WTC11 (cell line): ENCODE measurements at regions not wholly inside any gene's neighbourhood (a gene's known extent, or its start where the extent isn't known, plus 50 kb on each side); places are given as distances from the start of the nearest gene placed in this dataset.

Experiments used
- ATAC-seq: fragments of 200-7000 bp; cut with Tn5 transposase; 2 replicates; pipeline ENCODE4 v1.10.0; 2021; ENCODE audit warnings: mild to moderate bottlenecking, moderate library complexity
- CTCF ChIA-PET: fragments of 300-600 bp; sonication (Branson Sonifier 250); formaldehyde crosslinking; loops from one replicate; lab custom pipeline; 2021; ENCODE audit warnings: antibody characterized with exemption; lab: Charles Lee
- POLR2A ChIA-PET: fragments of 350-600 bp; sonication (Branson Sonifier 250); formaldehyde crosslinking; loops from one replicate; lab custom pipeline; 2021; ENCODE audit warnings: antibody characterized with exemption; lab: Charles Lee
- DNase-seq: peaks from one replicate; pipeline ENCODE4 v3.0.0; 2021; ENCODE audit warnings: low spot score
- H3K27ac Mint-ChIP-seq: 2 replicates; pipeline ENCODE4 v1.8.0; 2021; ENCODE audit warnings: mixed read lengths
- H3K27me3 Mint-ChIP-seq: 2 replicates; pipeline ENCODE4 v1.8.0; 2021; ENCODE audit warnings: low read depth, mild to moderate bottlenecking, moderate library complexity, mixed read lengths
- H3K36me3 Mint-ChIP-seq: 2 replicates; pipeline ENCODE4 v1.8.0; 2021; ENCODE audit warnings: mixed read lengths
- H3K4me1 Mint-ChIP-seq: 2 replicates; pipeline ENCODE4 v1.8.0; 2022; ENCODE audit warnings: mixed read lengths
- H3K4me3 Mint-ChIP-seq: 2 replicates; pipeline ENCODE4 v1.8.0; 2021; ENCODE audit warnings: mild to moderate bottlenecking, moderate library complexity, mixed read lengths
- H3K9me3 Mint-ChIP-seq: 2 replicates; pipeline ENCODE4 v1.8.0; 2021; ENCODE audit warnings: mixed read lengths
- ETV6 ChIP-seq: sonication (generic); formaldehyde crosslinking; IDR thresholded peaks from 2 replicates; pipeline ENCODE4 v1.8.1; 2022; ENCODE audit warnings: mild to moderate bottlenecking, missing genetic modification reagents
- KAT7 ChIP-seq: sonication (generic); formaldehyde crosslinking; IDR thresholded peaks from 2 replicates; pipeline ENCODE4 v1.8.1; 2023; ENCODE audit warnings: missing genetic modification reagents, mild to moderate bottlenecking, borderline replicate concordance
- NFE2L1 ChIP-seq: sonication (generic); formaldehyde crosslinking; IDR thresholded peaks from 2 replicates; pipeline ENCODE4 v1.8.1; 2023; ENCODE audit warnings: missing genetic modification reagents
- PRRX2 ChIP-seq: fragments of 250-450 bp; sonication (Bioruptor Pico); IDR thresholded peaks from 2 replicates; pipeline ENCODE4 v1.8.0; 2021; ENCODE audit warnings: mild to moderate bottlenecking
- RORB ChIP-seq: fragments of 250-450 bp; sonication (Bioruptor Pico); IDR thresholded peaks from 2 replicates; pipeline ENCODE4 v1.9.0; 2021; ENCODE audit warnings: mild to moderate bottlenecking
- SMAD4 ChIP-seq: sonication (generic); formaldehyde crosslinking; IDR thresholded peaks from 2 replicates; pipeline ENCODE4 v1.8.0; 2022; ENCODE audit warnings: mild to moderate bottlenecking, missing genetic modification reagents
- SOX15 ChIP-seq: fragments of 250-450 bp; sonication (Bioruptor Pico); IDR thresholded peaks from 2 replicates; pipeline ENCODE4 v1.9.0; 2021; ENCODE audit warnings: mild to moderate bottlenecking
- SP1 ChIP-seq: sonication (generic); formaldehyde crosslinking; conservative IDR thresholded peaks from 2 replicates; pipeline ENCODE4 v1.8.1; 2022; ENCODE audit warnings: missing genetic modification reagents
- TEAD1 ChIP-seq: sonication (generic); formaldehyde crosslinking; IDR thresholded peaks from 2 replicates; pipeline ENCODE4 v1.8.0; 2022; ENCODE audit warnings: mild to moderate bottlenecking, missing genetic modification reagents
- TP53 ChIP-seq: sonication (generic); formaldehyde crosslinking; IDR thresholded peaks from 2 replicates; pipeline ENCODE4 v1.8.1; 2023; ENCODE audit warnings: mild to moderate bottlenecking, missing genetic modification reagents
- TF ChIP-seq, protein P1 (sequence below): fragments of 250-450 bp; sonication (Bioruptor Pico); conservative IDR thresholded peaks from 2 replicates; pipeline ENCODE4 v1.9.0; 2021; ENCODE audit warnings: mild to moderate bottlenecking
- TF ChIP-seq, protein P2 (sequence below): fragments of 250-450 bp; sonication (Bioruptor Pico); IDR thresholded peaks from 2 replicates; pipeline ENCODE4 v1.8.0; 2021; ENCODE audit warnings: mild to moderate bottlenecking
- TF ChIP-seq, protein P3 (sequence below): sonication (generic); formaldehyde crosslinking; IDR thresholded peaks from 2 replicates; pipeline ENCODE4 v1.8.1; 2023; ENCODE audit warnings: mild to moderate bottlenecking, missing genetic modification reagents
- TF ChIP-seq, protein P4 (sequence below): fragments of 250-450 bp; sonication (Bioruptor Pico); IDR thresholded peaks from 2 replicates; pipeline ENCODE4 v1.9.0; 2021; ENCODE audit warnings: moderate library complexity, mild to moderate bottlenecking, inconsistent platforms, borderline replicate concordance
- TF ChIP-seq, protein P5 (sequence below): sonication (generic); formaldehyde crosslinking; IDR thresholded peaks from 2 replicates; pipeline ENCODE4 v1.8.1; 2022; ENCODE audit warnings: mild to moderate bottlenecking, moderate library complexity, missing genetic modification reagents
- TF ChIP-seq, protein P6 (sequence below): sonication (generic); formaldehyde crosslinking; conservative IDR thresholded peaks from 2 replicates; pipeline ENCODE4 v1.8.1; 2022; ENCODE audit warnings: mild to moderate bottlenecking, missing genetic modification reagents
- TF ChIP-seq, protein P7 (sequence below): sonication (generic); formaldehyde crosslinking; IDR thresholded peaks from 2 replicates; pipeline ENCODE4 v1.8.1; 2023; ENCODE audit warnings: mild to moderate bottlenecking, moderate library complexity, missing genetic modification reagents

DNA sequence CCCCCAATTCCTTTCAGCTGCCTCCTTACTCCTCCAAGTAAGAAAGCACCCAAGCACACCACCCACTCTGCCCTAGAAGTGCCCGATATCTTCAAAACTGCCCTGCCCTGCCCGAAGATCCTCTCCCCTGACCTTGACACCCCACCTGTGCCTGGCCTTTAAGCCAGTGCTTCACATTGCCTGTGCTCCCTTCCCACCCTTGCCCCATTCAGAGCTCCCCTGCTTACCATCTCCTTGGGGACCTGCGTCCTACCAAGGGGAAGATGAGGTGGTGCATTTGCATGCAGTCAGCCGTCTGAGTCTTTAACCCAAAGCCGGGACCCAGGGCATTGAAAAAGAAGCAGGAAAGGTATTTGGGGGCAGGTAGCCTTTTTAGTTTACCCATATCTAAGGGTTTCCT, 73.5 kb upstream of the SLCO3A1 start:
- H3K36me3 Mint-ChIP-seq, result no peaks in the 10 kb centered on the region
- ATAC-seq (no peak), DNase-seq (no peak)
- H3K4me3 Mint-ChIP-seq, result no peak overlapping the region
- POLR2A ChIA-PET, result no interaction called here
- H3K27ac Mint-ChIP-seq, result no peak overlapping the region
- H3K27me3 Mint-ChIP-seq, result no peaks in the 10 kb centered on the region; the same call in 1 of the 2 replicates
- peaks cover 4% of the 10 kb centered on the region for H3K4me1 Mint-ChIP-seq
- TF ChIP-seq PRRX2 (no peak), SOX15 (CRISPR knock-in tag) (no peak), ETV6 (no peak), NFE2L1 (CRISPR knock-in tag) (no peak)
- TF ChIP-seq, protein P1, sequence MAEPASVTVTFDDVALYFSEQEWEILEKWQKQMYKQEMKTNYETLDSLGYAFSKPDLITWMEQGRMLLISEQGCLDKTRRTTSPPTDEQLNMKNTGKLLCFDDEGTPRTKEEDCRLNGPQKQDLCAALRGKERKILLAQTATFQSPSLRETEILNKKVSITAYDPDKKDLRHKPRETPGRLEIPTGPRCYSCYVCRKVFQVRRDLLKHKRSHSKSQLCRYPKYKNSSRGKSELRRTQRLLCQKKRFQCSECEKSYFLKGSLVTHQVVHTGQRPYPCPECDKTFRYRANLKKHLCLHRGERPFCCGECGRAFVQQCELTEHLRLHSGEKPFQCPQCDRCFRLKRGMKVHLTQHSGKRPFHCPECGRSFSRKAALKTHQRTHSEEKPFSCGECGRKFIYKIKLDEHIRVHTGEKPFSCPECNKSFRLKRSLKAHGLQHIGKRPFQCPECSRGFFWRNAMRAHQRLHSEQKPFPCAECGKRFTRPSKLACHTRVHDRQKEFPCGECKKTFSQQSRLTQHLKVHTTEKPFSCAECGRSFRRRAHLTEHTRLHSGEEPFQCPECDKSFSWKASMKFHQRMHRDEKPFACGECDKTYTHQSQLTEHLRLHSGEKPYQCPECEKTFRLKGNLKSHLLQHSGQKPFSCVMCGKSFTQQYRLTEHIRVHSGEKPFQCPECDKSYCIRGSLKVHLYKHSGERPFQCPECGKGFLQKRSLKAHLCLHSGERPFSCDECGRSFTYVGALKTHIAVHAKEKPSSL (CRISPR knock-in tag), result no peak
- TF ChIP-seq, protein P2, sequence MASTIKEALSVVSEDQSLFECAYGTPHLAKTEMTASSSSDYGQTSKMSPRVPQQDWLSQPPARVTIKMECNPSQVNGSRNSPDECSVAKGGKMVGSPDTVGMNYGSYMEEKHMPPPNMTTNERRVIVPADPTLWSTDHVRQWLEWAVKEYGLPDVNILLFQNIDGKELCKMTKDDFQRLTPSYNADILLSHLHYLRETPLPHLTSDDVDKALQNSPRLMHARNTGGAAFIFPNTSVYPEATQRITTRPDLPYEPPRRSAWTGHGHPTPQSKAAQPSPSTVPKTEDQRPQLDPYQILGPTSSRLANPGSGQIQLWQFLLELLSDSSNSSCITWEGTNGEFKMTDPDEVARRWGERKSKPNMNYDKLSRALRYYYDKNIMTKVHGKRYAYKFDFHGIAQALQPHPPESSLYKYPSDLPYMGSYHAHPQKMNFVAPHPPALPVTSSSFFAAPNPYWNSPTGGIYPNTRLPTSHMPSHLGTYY (CRISPR knock-in tag), result no peak
- H3K9me3 Mint-ChIP-seq, result no peaks in the 10 kb centered on the region; the same call in 1 of the 2 replicates
- CTCF ChIA-PET, result interaction anchor here (0.5 to 1.0 kb wide), 2 partner anchors 70 to 74 kb away, joined by 3 read pairs; no protein-coding TSS in a partner anchor

DNA sequence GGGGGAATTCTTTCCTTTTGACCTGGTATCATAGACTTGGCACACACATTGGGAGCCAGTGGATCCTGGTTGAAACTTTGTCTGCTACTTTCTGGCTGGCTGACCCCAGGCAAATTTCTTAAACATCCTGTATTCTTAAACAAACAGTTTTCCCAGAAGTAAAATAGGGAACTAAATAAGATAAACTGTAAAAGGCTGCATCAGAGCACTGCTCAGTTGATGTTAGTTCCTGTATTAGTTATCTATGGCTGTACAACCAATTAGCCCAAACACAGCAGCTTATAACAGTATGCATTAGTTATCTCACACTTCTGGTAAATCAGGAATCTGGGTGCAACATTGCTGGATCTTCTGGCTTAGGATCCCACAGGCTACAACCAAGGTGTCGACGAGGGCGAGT, 73.1 kb upstream of the SLCO3A1 start:
- H3K9me3 Mint-ChIP-seq, result no peaks in the 10 kb centered on the region; the same call in 1 of the 2 replicates
- DNase-seq (no peak), ATAC-seq (no peak)
- CTCF ChIA-PET, result interaction anchor here (0.5 to 1.0 kb wide), 2 partner anchors 70 to 74 kb away, joined by 3 read pairs; no protein-coding TSS in a partner anchor
- POLR2A ChIA-PET, result no interaction called here
- H3K27ac Mint-ChIP-seq, result no peak overlapping the region
- no peaks in the 10 kb centered on the region for H3K36me3 Mint-ChIP-seq
- peaks cover 4% of the 10 kb centered on the region for H3K4me1 Mint-ChIP-seq
- TF ChIP-seq, protein P3, sequence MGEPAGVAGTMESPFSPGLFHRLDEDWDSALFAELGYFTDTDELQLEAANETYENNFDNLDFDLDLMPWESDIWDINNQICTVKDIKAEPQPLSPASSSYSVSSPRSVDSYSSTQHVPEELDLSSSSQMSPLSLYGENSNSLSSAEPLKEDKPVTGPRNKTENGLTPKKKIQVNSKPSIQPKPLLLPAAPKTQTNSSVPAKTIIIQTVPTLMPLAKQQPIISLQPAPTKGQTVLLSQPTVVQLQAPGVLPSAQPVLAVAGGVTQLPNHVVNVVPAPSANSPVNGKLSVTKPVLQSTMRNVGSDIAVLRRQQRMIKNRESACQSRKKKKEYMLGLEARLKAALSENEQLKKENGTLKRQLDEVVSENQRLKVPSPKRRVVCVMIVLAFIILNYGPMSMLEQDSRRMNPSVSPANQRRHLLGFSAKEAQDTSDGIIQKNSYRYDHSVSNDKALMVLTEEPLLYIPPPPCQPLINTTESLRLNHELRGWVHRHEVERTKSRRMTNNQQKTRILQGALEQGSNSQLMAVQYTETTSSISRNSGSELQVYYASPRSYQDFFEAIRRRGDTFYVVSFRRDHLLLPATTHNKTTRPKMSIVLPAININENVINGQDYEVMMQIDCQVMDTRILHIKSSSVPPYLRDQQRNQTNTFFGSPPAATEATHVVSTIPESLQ (CRISPR knock-in tag), result no peak
- TF ChIP-seq, protein P4, sequence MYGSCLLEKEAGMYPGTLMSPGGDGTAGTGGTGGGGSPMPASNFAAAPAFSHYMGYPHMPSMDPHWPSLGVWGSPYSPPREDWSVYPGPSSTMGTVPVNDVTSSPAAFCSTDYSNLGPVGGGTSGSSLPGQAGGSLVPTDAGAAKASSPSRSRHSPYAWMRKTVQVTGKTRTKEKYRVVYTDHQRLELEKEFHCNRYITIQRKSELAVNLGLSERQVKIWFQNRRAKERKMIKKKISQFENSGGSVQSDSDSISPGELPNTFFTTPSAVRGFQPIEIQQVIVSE (CRISPR knock-in tag), result no peak
- TF ChIP-seq SP1 (CRISPR knock-in tag) (no peak), TEAD1 (no peak), KAT7 (no peak), RORB (CRISPR knock-in tag) (no peak), SMAD4 (CRISPR knock-in tag) (no peak), TP53 (no peak), SOX15 (CRISPR knock-in tag) (no peak)
- TF ChIP-seq, protein P5, sequence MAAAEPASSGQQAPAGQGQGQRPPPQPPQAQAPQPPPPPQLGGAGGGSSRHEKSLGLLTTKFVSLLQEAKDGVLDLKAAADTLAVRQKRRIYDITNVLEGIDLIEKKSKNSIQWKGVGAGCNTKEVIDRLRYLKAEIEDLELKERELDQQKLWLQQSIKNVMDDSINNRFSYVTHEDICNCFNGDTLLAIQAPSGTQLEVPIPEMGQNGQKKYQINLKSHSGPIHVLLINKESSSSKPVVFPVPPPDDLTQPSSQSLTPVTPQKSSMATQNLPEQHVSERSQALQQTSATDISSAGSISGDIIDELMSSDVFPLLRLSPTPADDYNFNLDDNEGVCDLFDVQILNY (CRISPR knock-in tag), result no peak
- TF ChIP-seq, protein P6, sequence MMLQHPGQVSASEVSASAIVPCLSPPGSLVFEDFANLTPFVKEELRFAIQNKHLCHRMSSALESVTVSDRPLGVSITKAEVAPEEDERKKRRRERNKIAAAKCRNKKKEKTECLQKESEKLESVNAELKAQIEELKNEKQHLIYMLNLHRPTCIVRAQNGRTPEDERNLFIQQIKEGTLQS (CRISPR knock-in tag), result no peak
- TF ChIP-seq, protein P7, sequence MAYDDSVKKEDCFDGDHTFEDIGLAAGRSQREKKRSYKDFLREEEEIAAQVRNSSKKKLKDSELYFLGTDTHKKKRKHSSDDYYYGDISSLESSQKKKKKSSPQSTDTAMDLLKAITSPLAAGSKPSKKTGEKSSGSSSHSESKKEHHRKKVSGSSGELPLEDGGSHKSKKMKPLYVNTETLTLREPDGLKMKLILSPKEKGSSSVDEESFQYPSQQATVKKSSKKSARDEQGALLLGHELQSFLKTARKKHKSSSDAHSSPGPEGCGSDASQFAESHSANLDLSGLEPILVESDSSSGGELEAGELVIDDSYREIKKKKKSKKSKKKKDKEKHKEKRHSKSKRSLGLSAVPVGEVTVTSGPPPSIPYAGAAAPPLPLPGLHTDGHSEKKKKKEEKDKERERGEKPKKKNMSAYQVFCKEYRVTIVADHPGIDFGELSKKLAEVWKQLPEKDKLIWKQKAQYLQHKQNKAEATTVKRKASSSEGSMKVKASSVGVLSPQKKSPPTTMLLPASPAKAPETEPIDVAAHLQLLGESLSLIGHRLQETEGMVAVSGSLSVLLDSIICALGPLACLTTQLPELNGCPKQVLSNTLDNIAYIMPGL (CRISPR knock-in tag), result no peak
- H3K27me3 Mint-ChIP-seq, result no peaks in the 10 kb centered on the region; the same call in 1 of the 2 replicates
- no peak overlapping the region for H3K4me3 Mint-ChIP-seq
